H1 (cell line): ENCODE measurements at regions not wholly inside any gene's neighbourhood (a gene's known extent, or its start where the extent isn't known, plus 50 kb on each side); places are given as distances from the start of the nearest gene placed in this dataset.

Experiments
- CTCF ChIA-PET: fragments of 300-600 bp; sonication (Branson Sonifier 250); formaldehyde crosslinking; loops from one replicate; lab custom pipeline; 2021; ENCODE audit not compliant: partially characterized antibody; lab: Charles Lee
- POLR2A ChIA-PET: fragments of 300-600 bp; sonication (Branson Sonifier 250); formaldehyde crosslinking; loops from one replicate; lab custom pipeline; 2021; ENCODE audit warnings: inconsistent platforms; ENCODE audit not compliant: partially characterized antibody; lab: Charles Lee
- DNase-seq, 2 experiments: peaks; one replicate each; pipeline versions ENCODE4 v3.0.0 to v3.0.0-alpha.2; 2010 to 2022; ENCODE audit warnings: low spot score in 2 of 2, low read depth in 1 of 2, mixed read lengths in 1 of 2
- FAIRE-seq: peaks from 2 replicates; lab custom pipeline; 2011; peaks lifted over from hg19 to GRCh38; lab: Jason Lieb, UNC
- H2AFZ ChIP-seq: 2 replicates; pipeline ENCODE4 v1.8.1; 2012; ENCODE audit warnings: low read length, inconsistent platforms
- H2AK5ac ChIP-seq: 2 replicates; pipeline ENCODE4 v1.6.1; 2013; ENCODE audit warnings: low read depth, low read length
- H2BK120ac ChIP-seq: replicated peaks from 2 replicates; pipeline ENCODE3; 2013; ENCODE audit warnings: low read depth, low read length, inconsistent platforms
- H2BK12ac ChIP-seq: 2 replicates; pipeline ENCODE4 v1.6.1; 2013; ENCODE audit warnings: low read depth, low read length
- H2BK15ac ChIP-seq: 2 replicates; pipeline ENCODE4 v1.6.1; 2013; ENCODE audit warnings: low read length
- H2BK20ac ChIP-seq: 2 replicates; pipeline ENCODE4 v1.6.1; 2013; ENCODE audit warnings: low read length
- H2BK5ac ChIP-seq: 2 replicates; pipeline ENCODE4 v1.6.1; 2013; ENCODE audit warnings: low read depth, low read length
- H3K14ac ChIP-seq: 2 replicates; pipeline ENCODE4 v1.6.1; 2013; ENCODE audit warnings: inconsistent platforms; ENCODE audit not compliant: insufficient read length
- H3K18ac ChIP-seq: 2 replicates; pipeline ENCODE4 v1.6.1; 2013; ENCODE audit warnings: low read length; ENCODE audit errors: extremely low read depth
- H3K23ac ChIP-seq: 2 replicates; pipeline ENCODE4 v1.6.1; 2013; ENCODE audit warnings: inconsistent platforms; ENCODE audit not compliant: insufficient read length
- H3K23me2 ChIP-seq: 2 replicates; pipeline ENCODE4 v1.6.1; 2013; ENCODE audit warnings: low read depth, low read length
- H3K27ac ChIP-seq: 2 replicates; pipeline ENCODE4 v1.6.1; 2011; ENCODE audit warnings: low read depth, low read length, inconsistent platforms
- H3K27me3 ChIP-seq, 4 experiments: replicated peaks in 1 of 4; 1 replicate in 1 of 4; 2 replicates in 3 of 4; pipeline versions ENCODE4 v1.6.1 to v1.8.1; 2011 to 2013; ENCODE audit warnings: low read length in 3 of 4, mild to moderate bottlenecking in 3 of 4, inconsistent platforms in 2 of 4, mixed read lengths in 2 of 4, moderate library complexity in 1 of 4; ENCODE audit not compliant: control insufficient read depth in 3 of 4, insufficient read depth in 3 of 4; ENCODE audit errors: extremely low read depth in 1 of 4
- H3K36me3 ChIP-seq, 4 experiments: 2 replicates each; pipeline versions ENCODE4 v1.6.1 to v1.8.1; 2011 to 2013; ENCODE audit warnings: mild to moderate bottlenecking in 4 of 4, low read length in 3 of 4, moderate library complexity in 2 of 4, control low read depth in 1 of 4, inconsistent platforms in 1 of 4; ENCODE audit not compliant: insufficient read depth in 4 of 4, control insufficient read depth in 2 of 4
- H3K4ac ChIP-seq: replicated peaks from 2 replicates; pipeline ENCODE3; 2013; ENCODE audit warnings: low read length, low read depth, mixed read lengths, inconsistent platforms; ENCODE audit not compliant: insufficient read length
- H3K4me1 ChIP-seq, 4 experiments: replicated peaks in 1 of 4; 1 replicate in 1 of 4; 2 replicates in 3 of 4; pipeline versions ENCODE4 v1.6.1 to v1.8.1; 2011 to 2013; ENCODE audit warnings: low read length in 3 of 4, inconsistent platforms in 2 of 4, mixed read lengths in 1 of 4; ENCODE audit not compliant: insufficient read depth in 4 of 4, control insufficient read depth in 3 of 4
- H3K4me2 ChIP-seq, 2 experiments: 2 replicates each; pipeline versions ENCODE4 v1.6.1 to v1.8.1; 2011 to 2013; ENCODE audit warnings: low read depth in 2 of 2, low read length in 2 of 2, control low read depth in 1 of 2, inconsistent platforms in 1 of 2, mild to moderate bottlenecking in 1 of 2; ENCODE audit not compliant: insufficient read depth in 1 of 2
- H3K4me3 ChIP-seq, 4 experiments: fragments of 200-600, 300-600 bp in 1 of 4; sonication (generic), shearing (Covaris generic), sonication (Bioruptor Twin) in 1 of 4; 2 replicates each; pipeline versions ENCODE4 v1.5.1 to v1.8.1; 2011 to 2016; ENCODE audit warnings: low read length in 4 of 4, low read depth in 3 of 4, control low read depth in 2 of 4, inconsistent platforms in 2 of 4, mild to moderate bottlenecking in 2 of 4, mixed read lengths in 1 of 4, moderate library complexity in 1 of 4; ENCODE audit not compliant: insufficient read depth in 2 of 4; ENCODE audit errors: extremely low read depth in 1 of 4
- H3K56ac ChIP-seq: replicated peaks from 2 replicates; pipeline ENCODE3; 2013; ENCODE audit warnings: low read depth, mild to moderate bottlenecking, mixed read lengths, low read length, inconsistent platforms; ENCODE audit not compliant: insufficient read length
- H3K79me1 ChIP-seq: 2 replicates; pipeline ENCODE4 v1.6.1; 2013; ENCODE audit warnings: low read depth, low read length, control low read depth
- H3K79me2 ChIP-seq, 2 experiments: 2 replicates each; pipeline versions ENCODE4 v1.6.1 to v1.8.1; 2012 to 2013; ENCODE audit warnings: low read length in 2 of 2, mild to moderate bottlenecking in 2 of 2, inconsistent platforms in 1 of 2; ENCODE audit not compliant: insufficient read depth in 2 of 2, control insufficient read depth in 1 of 2
- H3K9ac ChIP-seq, 4 experiments: replicated peaks in 1 of 4; 1 replicate in 1 of 4; 2 replicates in 3 of 4; pipeline versions ENCODE4 v1.6.1 to v1.8.1; 2011 to 2013; ENCODE audit warnings: low read depth in 3 of 4, low read length in 3 of 4, control low read depth in 2 of 4, mild to moderate bottlenecking in 2 of 4, moderate library complexity in 2 of 4, inconsistent platforms in 1 of 4; ENCODE audit errors: extremely low read depth in 1 of 4
- H3K9me3 ChIP-seq, 2 experiments: 2 replicates each; pipeline versions ENCODE4 v1.6.1 to v1.8.1; 2012 to 2013; ENCODE audit warnings: mild to moderate bottlenecking in 2 of 2, moderate library complexity in 2 of 2, control low read depth in 1 of 2, inconsistent platforms in 1 of 2, low read depth in 1 of 2, low read length in 1 of 2, mixed read lengths in 1 of 2; ENCODE audit not compliant: insufficient read depth in 2 of 2
- H4K20me1 ChIP-seq, 2 experiments: replicated peaks in 1 of 2; 2 replicates each; pipeline versions ENCODE3 to v1.8.1; 2011 to 2013; ENCODE audit warnings: inconsistent platforms in 2 of 2, low read length in 2 of 2, mild to moderate bottlenecking in 1 of 2; ENCODE audit not compliant: insufficient read depth in 2 of 2, control insufficient read depth in 1 of 2
- H4K5ac ChIP-seq: 2 replicates; pipeline ENCODE4 v1.6.1; 2013; ENCODE audit warnings: low read length, low read depth, mixed read lengths, inconsistent platforms; ENCODE audit not compliant: insufficient read length
- H4K8ac ChIP-seq: 2 replicates; pipeline ENCODE4 v1.8.0; 2013; ENCODE audit warnings: mild to moderate bottlenecking, moderate library complexity, low read length, inconsistent platforms; ENCODE audit not compliant: insufficient read depth; ENCODE audit errors: extremely low read depth
- H4K91ac ChIP-seq: replicated peaks from 2 replicates; pipeline ENCODE3; 2013; ENCODE audit warnings: low read length, mixed read lengths, inconsistent platforms; ENCODE audit not compliant: insufficient read length
- ASH2L ChIP-seq: fragments of 200-600, 300-600 bp; sonication (generic); IDR thresholded peaks from one replicate; pipeline ENCODE4 v1.7.1; 2017; ENCODE audit warnings: low read length
- CBX5 ChIP-seq: fragments of 300-800, 300-1000 bp; sonication (generic); IDR thresholded peaks from 2 replicates; pipeline ENCODE4 v1.7.1; 2016; ENCODE audit warnings: antibody characterized with exemption, low read length, low read depth
- EZH2 ChIP-seq: fragments of 200-600 bp; sonication (generic); IDR thresholded peaks from 2 replicates; pipeline ENCODE4 v1.7.1; 2012; ENCODE audit warnings: low read depth, mild to moderate bottlenecking, moderate library complexity, low read length, inconsistent platforms; ENCODE audit not compliant: severe bottlenecking
- JUND ChIP-seq: IDR thresholded peaks from 2 replicates; pipeline ENCODE4 v1.6.1; 2011; ENCODE audit warnings: mild to moderate bottlenecking, improper control_type of control experiment, low read length
- POU5F1 ChIP-seq: IDR thresholded peaks from 2 replicates; pipeline ENCODE4 v1.6.1; 2011; ENCODE audit warnings: low read depth, mild to moderate bottlenecking, low read length, moderate library complexity
- RFX5 ChIP-seq: IDR thresholded peaks from 2 replicates; pipeline ENCODE4 v1.6.1; 2011; ENCODE audit warnings: low read depth, low read length, improper control_type of control experiment, borderline replicate concordance
- RNF2 ChIP-seq: fragments of 200-900, 300-1000 bp; sonication (generic); IDR thresholded peaks from 2 replicates; pipeline ENCODE4 v1.7.1; 2016; ENCODE audit warnings: borderline replicate concordance, low read depth, mild to moderate bottlenecking, antibody characterized with exemption, low read length; ENCODE audit not compliant: poor library complexity, severe bottlenecking; ENCODE audit errors: missing control alignments
- SP1 ChIP-seq: IDR thresholded peaks from 2 replicates; pipeline ENCODE4 v1.6.1; 2011; ENCODE audit warnings: low read depth, low read length
- SP4 ChIP-seq: IDR thresholded peaks from 2 replicates; pipeline ENCODE4 v1.6.1; 2012; ENCODE audit warnings: low read length, inconsistent platforms
- TAF1 ChIP-seq: IDR thresholded peaks from 2 replicates; pipeline ENCODE4 v1.6.1; 2011; ENCODE audit warnings: mild to moderate bottlenecking, low read depth, low read length
- TBP ChIP-seq: IDR thresholded peaks from 2 replicates; pipeline ENCODE4 v1.6.1; 2011; ENCODE audit warnings: low read depth, low read length, improper control_type of control experiment
- TEAD4 ChIP-seq: IDR thresholded peaks from 2 replicates; pipeline ENCODE4 v1.6.1; 2012; ENCODE audit warnings: low read depth, low read length, inconsistent platforms, mixed read lengths
- WGBS, 2 experiments: shearing (Covaris generic) in 1 of 2; methylation state at CpG; one replicate each; pipeline versions ENCODE4 v1.1.6 to v1.1.7; 2013 to 2015; ENCODE audit warnings: low lambda C conversion rate in 2 of 2, mixed read lengths in 2 of 2, inconsistent platforms in 1 of 2, low coverage in 1 of 2, missing lambda C conversion rate in 1 of 2; ENCODE audit not compliant: insufficient replicate concordance in 2 of 2, insufficient coverage in 1 of 2, insufficient read length in 1 of 2; ENCODE audit errors: extremely low coverage in 1 of 2, missing lambda C conversion rate in 1 of 2; 5-methylcytosine and 5-hydroxymethylcytosine counted together

DNA sequence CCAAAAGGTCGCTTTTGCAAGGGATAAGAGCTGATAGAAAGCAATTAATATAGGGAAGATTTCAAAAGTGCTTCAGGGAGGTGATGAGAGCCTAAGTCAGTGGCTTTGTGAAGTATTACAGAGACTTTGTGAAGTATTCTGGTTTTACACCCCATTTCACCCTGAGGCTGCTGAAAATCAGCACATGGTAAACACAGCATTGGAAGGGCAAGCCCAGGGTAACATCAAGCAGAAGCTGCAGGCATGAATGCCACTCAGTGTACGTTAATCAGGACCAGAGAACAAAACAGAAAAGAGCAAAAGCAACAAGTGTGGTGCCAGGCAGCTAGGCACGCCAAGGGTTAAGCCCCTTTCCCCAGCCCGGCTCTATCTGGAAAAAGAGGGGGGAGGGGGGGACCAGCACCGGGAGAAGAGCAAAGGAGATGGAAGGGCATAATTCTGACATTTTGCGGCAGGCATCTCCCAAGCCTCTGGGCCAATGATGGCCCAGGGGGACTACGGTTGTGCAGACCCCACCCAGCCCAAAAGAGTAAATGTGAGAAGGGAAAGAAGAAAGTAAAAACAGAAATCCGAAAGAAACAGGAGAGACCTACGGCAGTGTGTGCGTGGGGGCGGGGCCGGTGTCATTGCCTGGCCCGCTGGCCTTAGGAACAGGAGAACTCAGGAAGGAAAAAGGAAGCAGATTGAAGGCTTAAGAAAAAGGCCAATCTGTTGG, 58.9 kb downstream of the DHRS2 start:
- H4K8ac ChIP-seq, result no peak overlapping the region
- peak overlapping the region; percentile 89 for H2BK120ac ChIP-seq
- H3K4me3 ChIP-seq, result peak overlapping the region; percentile 2 to 51 (median 20); a peak in 5 of 8 replicates
- H2AK5ac ChIP-seq, result no peak overlapping the region; the same call in 1 of the 2 replicates
- POLR2A ChIA-PET, result interaction anchor here (0.5 to 3.5 kb wide), 25 partner anchors 9 to 287 kb away, joined by 3 to 28 read pairs (median 4); no protein-coding TSS in a partner anchor
- FAIRE-seq (no peak), DNase-seq (peak in 1 of 2 experiments; percentile 63)
- H2BK5ac ChIP-seq, result peak overlapping the region; percentile 46; the same call in 1 of the 2 replicates
- H3K36me3 ChIP-seq, result no peaks in the 10 kb centered on the region
- peak overlapping the region; percentile 40 for H3K18ac ChIP-seq
- H4K5ac ChIP-seq, result peak overlapping the region; percentile 30
- no peak overlapping the region for H3K4ac ChIP-seq
- peak overlapping the region in 1 of 4 experiments; percentile 41; a peak in 2 of 7 replicates for H3K9ac ChIP-seq
- peak overlapping the region; percentile 55 to 60 for H3K4me2 ChIP-seq
- no peak overlapping the region for H3K27ac ChIP-seq
- peak overlapping the region; percentile 87 for H2BK20ac ChIP-seq
- no peak overlapping the region for H3K56ac ChIP-seq
- H4K91ac ChIP-seq, result peak overlapping the region; percentile 49
- no peaks in the 10 kb centered on the region; a peak in 1 of 7 replicates for H3K27me3 ChIP-seq
- peaks cover 10 to 22% of the 10 kb centered on the region in 2 experiments for H3K9me3 ChIP-seq
- H3K79me1 ChIP-seq, result no peaks in the 10 kb centered on the region
- no peaks in the 10 kb centered on the region; the same call in 1 of the 2 replicates for H3K23me2 ChIP-seq
- peak overlapping the region; percentile 32 for H2BK12ac ChIP-seq
- CTCF ChIA-PET, result interaction anchor here (1.2 to 3.1 kb wide), 5 partner anchors 12 to 215 kb away, joined by 3 to 13 read pairs (median 7); no protein-coding TSS in a partner anchor
- no peaks in the 10 kb centered on the region for H3K79me2 ChIP-seq
- H3K4me1 ChIP-seq, result peaks cover 11 to 18% (median 14%) of the 10 kb centered on the region in 4 experiments; a peak in 6 of 7 replicates
- no peak overlapping the region for H3K23ac ChIP-seq
- no peak overlapping the region; the same call in 1 of the 2 replicates for H2BK15ac ChIP-seq
- 27% methylated on average over 13 of the region's 13 CpGs; no CpG with 5 or more reads in 1 of the 2 experiments for WGBS, 2 experiments
- H4K20me1 ChIP-seq, result no peaks in the 10 kb centered on the region
- no peak overlapping the region for H3K14ac ChIP-seq
- H2AFZ ChIP-seq, result peak overlapping the region; percentile 54; the same call in 1 of the 2 replicates
- TF ChIP-seq ASH2L, result no peak
- TF ChIP-seq EZH2, result no peak
- TF ChIP-seq TAF1, result 0 out of 2 replicates have a peak, but pooled peaks have one; percentile 3
- peak; percentile 1; the same call in 1 of the 2 replicates for TF ChIP-seq TBP
- 0 out of 2 replicates have a peak, but pooled peaks have one; percentile 9 for TF ChIP-seq SP1
- no peak for TF ChIP-seq JUND
- TF ChIP-seq SP4, result no peak
- TF ChIP-seq RFX5, result no peak
- TF ChIP-seq POU5F1, result no peak
- no peak for TF ChIP-seq TEAD4
- no peak for TF ChIP-seq CBX5
- TF ChIP-seq RNF2, result no peak
